SH-SY5Y (cell line): ENCODE measurements at regions not wholly inside any gene's neighbourhood (a gene's known extent, or its start where the extent isn't known, plus 50 kb on each side); places are given as distances from the start of the nearest gene placed in this dataset.

Experiments
- GATA2 ChIP-seq: IDR thresholded peaks from 2 replicates; pipeline ENCODE4 v1.6.1; 2011; ENCODE audit warnings: mild to moderate bottlenecking, low read depth, low read length
- GATA3 ChIP-seq: IDR thresholded peaks from 2 replicates; pipeline ENCODE4 v1.6.1; 2011; ENCODE audit warnings: low read depth, mild to moderate bottlenecking, low read length, moderate library complexity

DNA sequence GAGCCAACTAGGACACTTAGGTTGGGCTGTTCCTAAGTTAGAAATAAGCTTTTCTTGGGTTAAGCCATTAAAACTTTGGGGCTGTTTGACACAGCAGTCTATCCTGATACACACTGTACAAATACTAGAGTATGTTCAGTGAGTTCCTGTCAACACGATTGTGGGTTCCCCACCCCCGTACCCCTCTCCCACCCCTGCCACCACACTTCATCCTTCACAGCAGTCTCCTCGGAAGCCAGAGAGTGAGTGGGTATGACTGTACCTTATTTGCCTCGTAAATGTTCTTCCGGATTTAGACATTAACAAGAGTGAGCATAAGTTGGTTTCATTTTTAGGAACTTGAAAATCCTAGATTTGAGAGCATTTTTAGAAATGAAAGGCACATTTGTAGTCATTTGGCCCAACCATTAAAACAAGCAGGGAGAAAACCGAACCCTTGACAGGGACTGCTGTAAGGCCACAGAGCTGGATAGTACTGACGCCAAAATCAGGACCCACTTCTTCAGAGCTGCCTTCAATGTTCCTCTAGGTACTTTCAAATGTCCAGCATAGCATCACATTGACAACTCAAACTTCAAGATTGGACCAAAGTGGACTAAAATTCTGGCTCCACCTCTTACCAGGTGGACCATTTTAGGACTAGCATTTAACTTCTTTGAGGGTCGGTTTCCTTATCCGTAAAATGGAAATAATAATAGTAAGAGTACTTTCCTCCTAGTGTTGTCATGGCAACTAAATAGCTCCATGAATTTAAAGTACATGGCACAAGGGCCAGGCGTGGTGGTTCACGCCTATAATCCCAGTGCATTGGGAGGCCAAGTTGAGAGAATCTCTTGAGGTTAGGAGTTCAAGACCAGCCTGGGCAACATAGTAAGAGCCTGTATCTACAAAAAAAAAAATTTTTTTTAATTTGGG, 166.3 kb upstream of the SERTAD2 start:
- TF ChIP-seq GATA3, result no peak
- no peak for TF ChIP-seq GATA2
